Muscle of leg (tissue), 3 donors: ENCODE measurements at regions not wholly inside any gene's neighbourhood (a gene's known extent, or its start where the extent isn't known, plus 50 kb on each side); places are given as distances from the start of the nearest gene placed in this dataset.

ENCODE experiments used
- DNase-seq: peaks from one replicate; pipeline ENCODE4 v3.0.0; 2013
- H3K27ac ChIP-seq: one replicate; pipeline ENCODE4 v1.5.1; 2013; ENCODE audit warnings: mild to moderate bottlenecking, low read length, control low read depth
- H3K27me3 ChIP-seq: one replicate; pipeline ENCODE4 v1.6.1; 2013; ENCODE audit warnings: low read length; ENCODE audit not compliant: control insufficient read depth, insufficient read depth
- H3K36me3 ChIP-seq: one replicate; pipeline ENCODE4 v1.6.1; 2013; ENCODE audit warnings: low read length; ENCODE audit not compliant: control insufficient read depth, insufficient read depth
- H3K4me1 ChIP-seq: one replicate; pipeline ENCODE4 v1.6.1; 2013; ENCODE audit warnings: low read length; ENCODE audit not compliant: control insufficient read depth, insufficient read depth
- H3K4me3 ChIP-seq: one replicate; pipeline ENCODE4 v1.5.1; 2013; ENCODE audit warnings: low read length, control low read depth
- H3K9me3 ChIP-seq: replicated peaks from 2 replicates; pipeline ENCODE4 v1.6.1; 2013; ENCODE audit warnings: low read depth, low read length; ENCODE audit not compliant: control insufficient read depth
- WGBS: methylation state at CpG from one replicate; pipeline ENCODE4 v1.1.5; 2013; ENCODE audit warnings: missing lambda C conversion rate; ENCODE audit not compliant: insufficient coverage; 5-methylcytosine and 5-hydroxymethylcytosine counted together

DNA sequence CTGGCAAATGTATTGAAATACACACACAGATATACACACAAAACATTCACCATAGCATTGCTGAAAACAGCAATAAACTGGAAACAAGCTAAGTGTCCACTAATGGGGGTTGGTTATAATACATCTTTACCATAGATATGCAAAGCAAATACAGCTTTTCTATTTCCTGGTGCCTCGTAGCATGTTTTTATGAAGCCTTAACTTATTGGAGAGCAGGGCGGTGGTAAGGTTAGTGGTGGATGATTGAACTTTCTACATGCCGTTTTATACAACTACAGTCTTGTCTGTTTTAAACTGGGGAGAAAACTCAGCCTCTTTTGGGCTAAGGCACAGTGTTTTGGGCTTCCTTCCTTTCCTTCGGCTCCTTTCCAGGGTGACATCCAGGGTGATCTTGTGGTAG is 104.5 kb downstream of the NR2F2 start:
- H3K27me3 ChIP-seq: no peaks in the 10 kb centered on the region
- H3K4me3 ChIP-seq: no peak overlapping the region
- H3K9me3 ChIP-seq: no peaks in the 10 kb centered on the region
- no peaks in the 10 kb centered on the region for H3K36me3 ChIP-seq
- H3K27ac ChIP-seq: no peak overlapping the region
- DNase-seq: no peak
- no CpG with 5 or more reads among the region's 4 CpGs for WGBS
- H3K4me1 ChIP-seq: no peaks in the 10 kb centered on the region

DNA sequence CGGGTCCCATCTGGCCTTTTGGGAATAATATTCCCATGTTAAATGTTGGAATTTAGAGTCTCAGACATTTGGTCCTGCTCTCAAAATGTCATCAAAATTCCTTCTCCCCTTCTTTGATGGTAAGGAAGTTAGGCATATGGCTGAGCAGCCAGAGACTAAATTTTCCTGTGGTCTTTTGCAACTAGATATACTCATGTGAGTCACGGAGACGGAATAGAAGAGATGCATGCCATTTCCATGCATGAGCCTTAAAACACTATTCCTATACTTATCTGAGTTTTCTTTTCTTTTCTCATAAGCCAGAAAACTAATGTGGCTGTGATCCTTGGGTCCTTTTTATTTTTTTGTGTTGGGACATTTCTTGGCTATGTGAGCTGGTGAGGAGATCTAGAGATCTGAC is 105.3 kb downstream of the NR2F2 start:
- no CpG with 5 or more reads among the region's 3 CpGs for WGBS
- no peak overlapping the region for H3K4me3 ChIP-seq
- no peaks in the 10 kb centered on the region for H3K9me3 ChIP-seq
- no peak for DNase-seq
- H3K27ac ChIP-seq: no peak overlapping the region
- no peaks in the 10 kb centered on the region for H3K36me3 ChIP-seq
- no peaks in the 10 kb centered on the region for H3K27me3 ChIP-seq
- no peaks in the 10 kb centered on the region for H3K4me1 ChIP-seq

DNA sequence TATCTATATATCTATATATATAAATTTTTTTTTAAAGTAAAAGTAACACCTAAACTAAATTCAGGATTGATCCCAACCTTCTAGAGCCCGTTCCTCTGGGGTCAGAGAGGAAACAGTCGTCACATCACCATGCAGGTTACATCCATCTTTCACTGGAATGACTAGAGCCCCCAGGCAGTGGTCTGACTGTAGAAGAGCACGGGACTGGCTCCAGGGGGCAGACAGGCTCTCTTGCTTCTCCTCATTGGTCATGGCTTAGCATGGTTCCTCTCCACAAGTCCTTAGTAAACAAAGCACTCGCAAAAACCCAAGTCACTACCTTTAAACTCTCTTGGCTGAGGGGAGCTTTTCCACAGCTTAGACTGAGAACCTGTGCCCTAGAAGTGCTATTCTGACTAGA is 110.5 kb downstream of the NR2F2 start:
- no peak overlapping the region for H3K27ac ChIP-seq
- DNase-seq: no peak

DNA sequence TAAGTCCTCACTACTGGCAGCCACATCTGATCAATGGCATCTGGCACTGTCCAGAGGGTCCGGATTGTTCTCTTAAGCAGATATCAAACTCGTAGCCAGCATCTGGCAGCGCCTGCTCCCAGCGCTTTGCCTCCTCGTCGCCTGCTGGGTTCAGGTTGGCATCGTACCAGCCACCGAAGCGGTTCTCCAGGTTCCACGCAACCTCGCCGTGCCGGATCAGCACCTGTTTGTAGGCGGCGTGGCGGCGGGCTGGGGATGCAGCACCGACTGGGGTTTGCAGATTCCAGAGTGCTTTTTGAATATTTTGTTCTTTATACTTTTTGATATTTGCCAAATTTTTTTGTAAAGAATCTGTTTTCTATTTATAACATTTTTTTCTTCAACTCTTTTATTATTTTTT is 111.6 kb downstream of the NR2F2 start:
- Histone ChIP-seq H3K4me1 (no peaks in the 10 kb centered on the region), H3K27me3 (no peaks in the 10 kb centered on the region), H3K9me3 (no peaks in the 10 kb centered on the region), H3K4me3 (no peak overlapping the region), H3K27ac (no peak overlapping the region), H3K36me3 (no peaks in the 10 kb centered on the region)
- DNase-seq: no peak
- WGBS: 94% methylated on average over 12 of the region's 18 CpGs

More for the DNA sequence above, 110.5 kb downstream of the NR2F2 start:
- 88% methylated on average over 2 of the region's 4 CpGs for WGBS
- Histone ChIP-seq H3K4me1 (no peaks in the 10 kb centered on the region), H3K4me3 (no peak overlapping the region), H3K9me3 (no peaks in the 10 kb centered on the region), H3K36me3 (no peaks in the 10 kb centered on the region), H3K27me3 (no peaks in the 10 kb centered on the region)

DNA sequence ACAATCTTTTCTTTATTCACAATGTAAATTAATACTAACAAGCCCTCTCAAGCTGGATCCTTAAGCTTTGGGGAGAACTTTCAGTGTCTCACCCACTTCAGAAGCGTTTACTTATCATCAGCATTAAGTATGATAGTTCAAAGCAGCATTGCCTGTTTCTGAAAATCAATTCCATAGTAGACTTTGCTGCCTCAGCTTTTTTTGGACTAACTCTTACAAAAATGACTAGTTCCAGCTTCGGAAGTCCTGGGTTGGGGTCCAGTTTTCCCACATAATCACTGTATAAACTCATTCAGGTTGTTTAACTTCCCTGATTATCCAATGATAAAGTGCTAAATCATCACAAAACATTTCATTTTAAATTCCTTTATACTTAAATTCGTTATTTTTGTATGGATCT is 114.4 kb downstream of the NR2F2 start:
- Histone ChIP-seq H3K27ac (no peak overlapping the region), H3K4me3 (no peak overlapping the region), H3K4me1 (no peaks in the 10 kb centered on the region), H3K9me3 (no peaks in the 10 kb centered on the region), H3K27me3 (no peaks in the 10 kb centered on the region), H3K36me3 (no peaks in the 10 kb centered on the region)
- WGBS: 94% methylated on average over 2 of the region's 3 CpGs
- no peak for DNase-seq

DNA sequence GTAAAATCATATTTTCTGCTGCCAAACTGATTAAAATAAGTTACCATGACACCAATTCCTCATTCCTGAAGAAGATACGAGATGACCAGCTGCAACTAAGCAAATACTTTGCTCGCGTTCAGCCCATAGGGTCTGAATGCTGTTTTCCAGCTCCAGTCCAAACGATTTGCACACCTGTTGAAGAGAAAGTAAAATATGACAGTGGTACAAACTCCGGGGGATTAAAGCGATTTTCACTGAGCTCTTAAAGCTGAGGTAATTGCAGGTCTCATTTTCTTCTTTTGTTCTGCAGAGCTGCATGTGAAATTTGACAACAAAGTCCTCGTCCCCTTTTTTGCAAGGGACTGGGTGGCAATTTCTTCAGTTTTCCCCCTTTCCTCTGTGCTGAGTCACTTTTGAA is 118.4 kb downstream of the NR2F2 start:
- 27% methylated on average over 4 of the region's 7 CpGs for WGBS
- H3K27ac ChIP-seq: no peak overlapping the region
- no peaks in the 10 kb centered on the region for H3K27me3 ChIP-seq
- no peak overlapping the region for H3K4me3 ChIP-seq
- DNase-seq: no peak
- H3K36me3 ChIP-seq: no peaks in the 10 kb centered on the region
- no peaks in the 10 kb centered on the region for H3K9me3 ChIP-seq
- H3K4me1 ChIP-seq: no peaks in the 10 kb centered on the region

DNA sequence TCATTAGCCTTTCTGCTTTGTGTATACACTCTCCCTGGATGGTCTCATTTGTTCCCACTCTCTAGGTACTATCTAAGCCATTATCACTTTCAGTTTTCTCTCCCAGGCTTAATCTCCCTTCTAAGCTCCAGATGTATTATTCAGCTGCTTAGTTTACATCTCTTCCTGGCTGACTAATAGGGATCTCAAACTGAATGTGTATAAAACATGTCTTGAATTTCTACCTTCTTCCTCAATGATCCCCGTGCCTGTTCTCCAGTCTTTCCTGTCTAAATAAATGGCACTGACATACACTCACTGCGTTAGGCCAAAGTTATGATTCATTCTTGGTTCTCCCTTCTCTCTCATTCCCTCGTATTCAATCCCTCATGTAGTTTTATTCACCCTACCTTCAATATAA is 127.3 kb downstream of the NR2F2 start:
- no peak for DNase-seq
- Histone ChIP-seq H3K9me3 (no peaks in the 10 kb centered on the region), H3K27me3 (no peaks in the 10 kb centered on the region), H3K27ac (no peak overlapping the region), H3K4me1 (no peaks in the 10 kb centered on the region), H3K36me3 (no peaks in the 10 kb centered on the region), H3K4me3 (no peak overlapping the region)
- WGBS: 81% methylated on average over 3 of the region's 3 CpGs

DNA sequence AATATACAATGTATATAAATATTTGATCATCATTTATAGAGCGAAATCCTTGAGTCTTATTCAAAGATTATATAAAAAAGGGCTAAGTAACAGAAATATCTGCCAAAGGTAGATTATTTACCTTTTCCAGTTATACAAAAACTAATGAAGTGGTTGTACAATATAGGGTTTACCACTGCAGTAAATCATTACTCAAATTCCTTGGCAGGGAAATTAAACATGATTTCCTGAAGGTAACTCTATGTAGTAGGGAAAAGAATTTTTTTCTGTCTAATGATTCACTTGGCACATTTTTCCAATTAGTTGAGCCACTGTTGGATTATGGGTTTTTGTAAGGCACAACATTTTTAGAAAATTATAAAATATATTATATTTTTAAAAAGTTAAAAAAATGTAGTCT is 129.6 kb downstream of the NR2F2 start:
- Histone ChIP-seq H3K27me3 (no peaks in the 10 kb centered on the region), H3K27ac (no peak overlapping the region), H3K4me1 (no peaks in the 10 kb centered on the region), H3K9me3 (no peaks in the 10 kb centered on the region), H3K36me3 (no peaks in the 10 kb centered on the region), H3K4me3 (no peak overlapping the region)
- WGBS: no CpG with 5 or more reads among the region's 1 CpG
- no peak for DNase-seq

DNA sequence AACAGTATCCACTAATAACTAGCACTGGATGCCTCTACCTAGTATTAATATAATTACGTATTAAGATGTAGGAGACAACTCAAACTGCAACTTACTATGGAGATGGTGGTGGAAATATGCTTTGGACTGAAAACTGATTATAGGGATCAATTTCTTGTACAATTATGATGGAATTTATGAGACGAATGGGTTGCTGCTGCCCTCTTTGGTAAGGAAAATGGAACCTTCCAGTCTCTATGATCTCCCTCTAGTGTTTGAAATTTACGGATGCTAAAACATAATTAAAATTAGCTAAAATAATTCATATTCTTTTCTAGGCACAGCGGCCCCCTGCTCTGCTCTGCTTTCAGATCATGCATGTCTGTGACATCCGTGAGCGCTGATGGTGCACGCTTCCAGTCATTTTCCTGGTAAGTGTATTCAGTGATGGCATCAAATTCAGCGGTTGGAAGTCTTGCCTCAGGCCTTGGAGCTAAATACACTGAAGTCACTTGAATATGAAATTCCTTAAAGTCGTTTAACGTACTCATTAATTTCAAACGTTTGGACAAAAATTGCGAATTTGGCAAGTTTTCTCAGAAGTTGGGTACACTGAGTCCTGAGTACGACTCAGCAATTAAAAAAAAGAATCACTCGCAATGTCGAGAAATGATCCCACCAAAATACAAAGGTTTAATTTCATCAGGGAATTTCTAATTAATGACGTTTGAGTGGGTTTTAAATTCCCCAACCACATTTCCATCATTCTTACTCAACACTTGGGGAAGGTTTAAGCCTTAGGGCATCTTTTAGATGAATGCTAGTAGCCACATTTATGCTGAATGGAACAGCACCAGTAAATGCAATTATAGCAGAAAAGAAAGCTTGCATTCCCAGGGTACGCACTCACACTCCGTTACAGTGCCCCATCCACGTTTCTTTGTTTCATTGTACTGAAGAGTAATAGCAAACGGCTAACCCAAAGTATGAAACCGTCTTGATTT is 132.6 kb downstream of the NR2F2 start:
- Histone ChIP-seq H3K9me3 (no peaks in the 10 kb centered on the region), H3K27ac (no peak overlapping the region), H3K4me3 (no peak overlapping the region), H3K36me3 (no peaks in the 10 kb centered on the region), H3K27me3 (no peaks in the 10 kb centered on the region), H3K4me1 (no peaks in the 10 kb centered on the region)
- WGBS: 92% methylated on average over 11 of the region's 21 CpGs
- no peak for DNase-seq

DNA sequence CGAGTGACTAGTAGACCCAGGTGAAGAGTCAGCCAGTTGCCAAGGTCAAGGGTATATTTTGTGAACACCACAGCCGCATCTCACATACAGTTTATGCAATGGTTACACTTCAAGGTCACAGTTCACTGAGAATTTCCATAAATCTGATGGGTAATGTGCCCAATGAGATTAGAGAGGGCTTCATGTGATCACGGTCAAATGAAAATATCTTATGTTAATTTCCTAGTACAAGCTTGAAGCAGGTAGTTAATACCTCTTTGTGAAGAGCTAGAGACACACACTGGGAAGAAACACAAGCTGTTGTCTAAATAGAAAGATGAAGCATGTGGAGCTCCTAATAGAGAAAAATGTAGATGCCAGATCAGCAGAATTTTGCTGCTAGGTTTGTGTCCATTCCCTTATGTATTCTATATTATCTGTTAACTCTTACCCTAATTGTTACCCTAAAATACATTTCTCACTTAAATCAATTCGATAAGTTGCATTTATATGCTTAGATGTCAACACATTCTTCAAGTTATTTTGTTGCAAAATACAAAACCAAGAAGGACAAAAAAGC is 136.0 kb downstream of the NR2F2 start:
- no CpG with 5 or more reads among the region's 4 CpGs for WGBS
- Histone ChIP-seq H3K4me3 (no peak overlapping the region), H3K4me1 (no peaks in the 10 kb centered on the region), H3K36me3 (no peaks in the 10 kb centered on the region), H3K27me3 (peaks cover 2% of the 10 kb centered on the region), H3K27ac (no peak overlapping the region), H3K9me3 (no peaks in the 10 kb centered on the region)
- no peak for DNase-seq
